PC-3 (cell line): ENCODE measurements at regions not wholly inside any gene's neighbourhood (a gene's known extent, or its start where the extent isn't known, plus 50 kb on each side); places are given as distances from the start of the nearest gene placed in this dataset.

Experiments
- EZH2 ChIP-seq: fragments of 300-600 bp; sonication (generic); IDR thresholded peaks from one replicate; pipeline ENCODE4 v1.6.1; 2017; ENCODE audit warnings: antibody characterized with exemption, mild to moderate bottlenecking, low read length; ENCODE audit not compliant: unreplicated experiment
- EZH2phosphoT487 ChIP-seq: fragments of 300-600 bp; sonication (generic); IDR thresholded peaks from 2 replicates; pipeline ENCODE4 v1.6.1; 2018; ENCODE audit warnings: mild to moderate bottlenecking, antibody characterized with exemption, low read length, borderline replicate concordance
- TF ChIP-seq, protein P1 (sequence below): fragments of 300-600 bp; sonication (generic); conservative IDR thresholded peaks from 2 replicates; pipeline ENCODE4 v1.5.1; 2017; ENCODE audit warnings: antibody characterized with exemption, low read depth, mild to moderate bottlenecking, low read length

GRCh38 chr2:2728635-2729034 is 397.6 kb upstream of the MYT1L start:
- TF ChIP-seq, protein P1, sequence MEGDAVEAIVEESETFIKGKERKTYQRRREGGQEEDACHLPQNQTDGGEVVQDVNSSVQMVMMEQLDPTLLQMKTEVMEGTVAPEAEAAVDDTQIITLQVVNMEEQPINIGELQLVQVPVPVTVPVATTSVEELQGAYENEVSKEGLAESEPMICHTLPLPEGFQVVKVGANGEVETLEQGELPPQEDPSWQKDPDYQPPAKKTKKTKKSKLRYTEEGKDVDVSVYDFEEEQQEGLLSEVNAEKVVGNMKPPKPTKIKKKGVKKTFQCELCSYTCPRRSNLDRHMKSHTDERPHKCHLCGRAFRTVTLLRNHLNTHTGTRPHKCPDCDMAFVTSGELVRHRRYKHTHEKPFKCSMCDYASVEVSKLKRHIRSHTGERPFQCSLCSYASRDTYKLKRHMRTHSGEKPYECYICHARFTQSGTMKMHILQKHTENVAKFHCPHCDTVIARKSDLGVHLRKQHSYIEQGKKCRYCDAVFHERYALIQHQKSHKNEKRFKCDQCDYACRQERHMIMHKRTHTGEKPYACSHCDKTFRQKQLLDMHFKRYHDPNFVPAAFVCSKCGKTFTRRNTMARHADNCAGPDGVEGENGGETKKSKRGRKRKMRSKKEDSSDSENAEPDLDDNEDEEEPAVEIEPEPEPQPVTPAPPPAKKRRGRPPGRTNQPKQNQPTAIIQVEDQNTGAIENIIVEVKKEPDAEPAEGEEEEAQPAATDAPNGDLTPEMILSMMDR = no peak
- TF ChIP-seq EZH2phosphoT487 (no peak), EZH2 (no peak)
